CD8-positive, alpha-beta memory T cell (primary cell): ENCODE measurements at regions not wholly inside any gene's neighbourhood (a gene's known extent, or its start where the extent isn't known, plus 50 kb on each side); places are given as distances from the start of the nearest gene placed in this dataset.
"Not testable (repeated sequence)": the region's sequence is repeated elsewhere in the genome, so short reads cannot be mapped to it uniquely, and the experiment has no call there.

Experiments used
- CTCF ChIA-PET: fragments of 350-600 bp; sonication (Branson Sonifier 250); formaldehyde crosslinking; loops from one replicate; lab custom pipeline; 2021; ENCODE audit warnings: antibody characterized with exemption; lab: Charles Lee
- POLR2A ChIA-PET: fragments of 350-600 bp; sonication (Branson Sonifier 250); formaldehyde crosslinking; loops from one replicate; lab custom pipeline; 2021; ENCODE audit warnings: antibody characterized with exemption; lab: Charles Lee
- DNase-seq, 5 donors: peaks; one replicate each; pipeline versions ENCODE4 v3.0.0 to v3.0.0-alpha.2; 2020 to 2022; ENCODE audit warnings: mixed read lengths in 1 of 5
- H3K27ac ChIP-seq: one replicate; pipeline ENCODE4 v1.7.0; 2013; ENCODE audit warnings: low read depth, mild to moderate bottlenecking, low read length, moderate library complexity
- H3K27me3 ChIP-seq: 2 replicates; pipeline ENCODE4 v1.7.0; 2013; ENCODE audit warnings: low read length, mild to moderate bottlenecking; ENCODE audit not compliant: insufficient read depth, poor library complexity, severe bottlenecking
- H3K36me3 ChIP-seq: 2 replicates; pipeline ENCODE4 v1.7.0; 2013; ENCODE audit warnings: mild to moderate bottlenecking, low read length, moderate library complexity; ENCODE audit not compliant: insufficient read depth
- H3K4me1 ChIP-seq: 2 replicates; pipeline ENCODE4 v1.7.0; 2013; ENCODE audit warnings: mild to moderate bottlenecking, low read length, moderate library complexity; ENCODE audit not compliant: insufficient read depth
- H3K4me3 ChIP-seq: 2 replicates; pipeline ENCODE4 v1.7.0; 2013; ENCODE audit warnings: mild to moderate bottlenecking, low read length
- H3K9me3 ChIP-seq: 2 replicates; pipeline ENCODE4 v1.7.0; 2013; ENCODE audit warnings: mild to moderate bottlenecking, low read length
- H3K27ac Mint-ChIP-seq, 8 donors: one replicate each; pipeline ENCODE4 v1.8.0; 2020 to 2021; ENCODE audit warnings: mixed read lengths in 8 of 8, mild to moderate bottlenecking in 6 of 8, inconsistent platforms in 3 of 8, moderate library complexity in 3 of 8
- H3K27me3 Mint-ChIP-seq, 2 donors: one replicate each; pipeline ENCODE4 v1.8.0; 2020 to 2021; ENCODE audit warnings: mixed read lengths in 2 of 2, mild to moderate bottlenecking in 1 of 2, moderate library complexity in 1 of 2
- H3K36me3 Mint-ChIP-seq, 3 donors: one replicate each; pipeline ENCODE4 v1.8.0; 2020 to 2021; ENCODE audit warnings: mixed read lengths in 3 of 3, inconsistent platforms in 1 of 3, mild to moderate bottlenecking in 1 of 3
- H3K4me1 Mint-ChIP-seq, 3 donors: one replicate each; pipeline ENCODE4 v1.8.0; 2020 to 2021; ENCODE audit warnings: mixed read lengths in 3 of 3, inconsistent platforms in 1 of 3, mild to moderate bottlenecking in 1 of 3
- H3K4me3 Mint-ChIP-seq, 7 donors: one replicate each; pipeline ENCODE4 v1.8.0; 2020 to 2021; ENCODE audit warnings: mixed read lengths in 7 of 7, mild to moderate bottlenecking in 6 of 7, moderate library complexity in 4 of 7, inconsistent platforms in 2 of 7
- H3K9me3 Mint-ChIP-seq, 5 donors: one replicate each; pipeline ENCODE4 v1.8.0; 2020 to 2022; ENCODE audit warnings: mixed read lengths in 5 of 5, mild to moderate bottlenecking in 3 of 5, moderate library complexity in 2 of 5, inconsistent platforms in 1 of 5

DNA sequence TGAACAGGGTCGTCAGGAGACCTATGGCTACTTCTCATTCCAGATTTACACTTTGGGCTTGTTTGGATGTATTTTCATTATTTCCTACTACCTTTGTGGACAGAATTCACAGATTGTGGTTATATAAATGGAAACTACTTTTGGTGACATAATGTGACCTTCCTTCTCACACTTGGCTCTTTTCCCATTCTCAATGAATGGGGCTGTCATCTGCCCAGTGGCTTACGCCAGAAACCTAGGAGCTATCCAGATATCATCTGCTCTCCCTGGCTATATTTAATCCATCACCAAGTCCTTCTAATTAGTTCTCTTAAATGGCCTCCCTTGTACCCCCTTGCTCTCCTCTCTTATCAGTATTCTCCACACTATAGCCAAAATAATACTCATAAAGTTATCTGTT is 1606.8 kb downstream of the KHDRBS2 start:
- no peaks in the 10 kb centered on the region for H3K4me1 ChIP-seq
- DNase-seq, result no peak
- H3K9me3 ChIP-seq, result no peaks in the 10 kb centered on the region
- H3K27me3 Mint-ChIP-seq, result no peaks in the 10 kb centered on the region
- no peak overlapping the region for H3K4me3 ChIP-seq
- H3K27ac Mint-ChIP-seq, result no peak overlapping the region
- no peaks in the 10 kb centered on the region for H3K27me3 ChIP-seq
- no peak overlapping the region for H3K27ac ChIP-seq
- H3K4me3 Mint-ChIP-seq, result no peak overlapping the region
- POLR2A ChIA-PET, result no interaction called here
- no peaks in the 10 kb centered on the region for H3K36me3 Mint-ChIP-seq
- H3K9me3 Mint-ChIP-seq, result peaks cover 15 to 50% (median 24%) of the 10 kb centered on the region in 5 donors
- H3K36me3 ChIP-seq, result no peaks in the 10 kb centered on the region
- CTCF ChIA-PET, result no interaction called here
- H3K4me1 Mint-ChIP-seq, result no peaks in the 10 kb centered on the region

DNA sequence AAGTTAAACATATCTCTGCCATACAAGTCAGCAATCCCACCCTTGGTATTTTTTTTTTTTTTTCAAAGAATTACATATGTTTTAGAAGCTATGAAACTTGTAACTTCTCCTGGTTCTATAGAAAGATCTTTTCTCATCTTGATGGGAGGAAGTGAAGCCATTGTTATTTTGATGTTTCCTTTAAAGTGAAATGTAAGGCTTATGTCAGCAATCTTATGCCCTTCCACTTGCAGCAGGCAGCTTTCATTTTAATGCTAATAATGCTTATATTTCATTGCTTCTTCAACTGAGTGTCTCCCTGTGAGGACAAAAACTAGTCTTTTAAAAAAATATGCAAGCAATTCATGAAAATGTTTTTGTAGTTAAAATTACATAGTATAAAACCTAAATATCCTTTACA is 1614.7 kb downstream of the KHDRBS2 start:
- no peaks in the 10 kb centered on the region for H3K36me3 Mint-ChIP-seq
- CTCF ChIA-PET, result no interaction called here
- no peaks in the 10 kb centered on the region for H3K36me3 ChIP-seq

DNA sequence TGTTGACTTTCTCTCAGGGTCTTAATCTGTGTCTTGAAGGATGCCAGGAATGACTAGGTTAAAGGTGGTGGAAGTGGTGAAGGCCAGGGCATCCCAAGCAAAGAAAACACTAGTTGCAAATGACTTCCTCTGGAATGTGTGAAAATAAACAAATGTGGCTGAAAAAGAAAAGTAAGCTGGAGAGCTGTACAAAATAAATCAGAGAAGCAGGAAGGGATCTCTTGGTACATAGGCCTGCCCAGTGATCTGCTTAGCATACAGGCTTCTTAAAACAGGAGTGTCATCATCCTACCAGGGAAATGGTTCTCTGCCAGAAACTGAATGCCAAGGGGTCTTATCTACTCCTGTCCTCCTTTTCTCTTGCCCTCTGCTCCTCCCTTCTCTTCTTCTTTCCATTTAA is 1616.0 kb downstream of the KHDRBS2 start:
- H3K9me3 ChIP-seq, result no peaks in the 10 kb centered on the region
- ChIA-PET POLR2A (no interaction called here), CTCF (no interaction called here)
- Mint-ChIP-seq H3K4me1 (no peaks in the 10 kb centered on the region), H3K27me3 (no peaks in the 10 kb centered on the region), H3K4me3 (no peak overlapping the region), H3K27ac (no peak overlapping the region), H3K36me3 (no peaks in the 10 kb centered on the region), H3K9me3 (peaks cover 3 to 39% (median 27%) of the 10 kb centered on the region in 5 donors)
- no peak for DNase-seq
- no peak overlapping the region for H3K27ac ChIP-seq
- no peaks in the 10 kb centered on the region for H3K36me3 ChIP-seq
- no peak overlapping the region for H3K4me3 ChIP-seq
- H3K4me1 ChIP-seq, result no peaks in the 10 kb centered on the region
- H3K27me3 ChIP-seq, result no peaks in the 10 kb centered on the region

More for the DNA sequence above, 1614.7 kb downstream of the KHDRBS2 start:
- Histone ChIP-seq H3K9me3 (no peaks in the 10 kb centered on the region), H3K4me1 (no peaks in the 10 kb centered on the region), H3K27ac (no peak overlapping the region), H3K27me3 (no peaks in the 10 kb centered on the region), H3K4me3 (no peak overlapping the region)
- H3K27ac Mint-ChIP-seq, result no peak overlapping the region
- no peak for DNase-seq
- no peak overlapping the region for H3K4me3 Mint-ChIP-seq
- peaks cover 4 to 37% (median 22%) of the 10 kb centered on the region in 5 donors for H3K9me3 Mint-ChIP-seq
- H3K4me1 Mint-ChIP-seq, result no peaks in the 10 kb centered on the region
- no peaks in the 10 kb centered on the region for H3K27me3 Mint-ChIP-seq
- POLR2A ChIA-PET, result no interaction called here

DNA sequence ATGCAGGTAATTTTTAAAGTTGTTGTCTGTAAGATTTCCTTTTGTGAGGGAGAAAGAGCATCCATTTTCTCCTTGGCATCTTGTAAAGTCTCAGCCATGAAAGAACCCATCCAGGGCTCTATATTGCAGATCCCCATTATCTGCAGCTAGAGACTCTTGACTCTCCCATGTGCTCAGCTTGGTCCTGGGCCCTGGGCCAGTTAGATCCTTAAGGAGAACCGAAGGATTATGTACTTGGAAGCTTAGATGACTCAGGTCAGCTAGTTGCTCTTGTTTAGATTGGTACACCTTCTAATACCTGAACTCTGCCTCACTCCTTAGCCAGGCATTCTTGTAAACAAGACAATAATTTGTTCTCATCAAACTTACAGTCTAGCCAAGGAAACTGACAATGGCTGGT is 1617.6 kb downstream of the KHDRBS2 start:
- Mint-ChIP-seq H3K27me3 (no peaks in the 10 kb centered on the region), H3K9me3 (peaks cover 4 to 32% (median 24%) of the 10 kb centered on the region in 5 donors), H3K36me3 (no peaks in the 10 kb centered on the region), H3K4me3 (no peak overlapping the region), H3K27ac (no peak overlapping the region), H3K4me1 (no peaks in the 10 kb centered on the region)
- Histone ChIP-seq H3K27me3 (no peaks in the 10 kb centered on the region), H3K36me3 (no peaks in the 10 kb centered on the region), H3K27ac (no peak overlapping the region), H3K9me3 (no peaks in the 10 kb centered on the region), H3K4me1 (no peaks in the 10 kb centered on the region), H3K4me3 (no peak overlapping the region)
- ChIA-PET CTCF (no interaction called here), POLR2A (no interaction called here)
- DNase-seq, result no peak

DNA sequence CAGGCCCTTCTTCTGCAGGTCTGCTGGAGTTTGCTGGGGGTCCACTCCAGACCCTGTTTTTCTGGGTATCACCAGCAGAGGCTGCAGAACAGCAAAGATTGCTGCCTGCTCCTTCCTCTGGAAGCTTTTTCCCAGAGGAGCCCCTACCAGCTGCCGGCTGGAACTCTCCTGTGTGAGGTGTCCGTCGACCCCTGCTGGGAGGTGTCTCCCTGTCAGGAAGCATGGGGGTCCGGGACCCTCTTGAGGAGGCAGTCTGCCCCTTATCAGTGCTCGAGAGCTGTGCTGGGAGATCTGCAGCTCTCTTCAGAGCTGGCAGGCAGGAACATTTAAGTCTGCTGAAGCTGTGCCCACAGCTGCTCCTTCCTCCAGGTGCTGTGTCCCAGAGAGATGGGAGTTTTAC is 1622.8 kb downstream of the KHDRBS2 start:
- H3K27me3 ChIP-seq, H3K9me3 ChIP-seq, H3K4me3 ChIP-seq, H3K4me3 Mint-ChIP-seq, H3K36me3 ChIP-seq, H3K36me3 Mint-ChIP-seq, H3K27me3 Mint-ChIP-seq, DNase-seq, H3K4me1 ChIP-seq, POLR2A ChIA-PET, H3K4me1 Mint-ChIP-seq, H3K27ac Mint-ChIP-seq, H3K27ac ChIP-seq, CTCF ChIA-PET: not testable (repeated sequence)
- H3K9me3 Mint-ChIP-seq, result peaks cover 14 to 44% (median 28%) of the 10 kb centered on the region in 5 donors

DNA sequence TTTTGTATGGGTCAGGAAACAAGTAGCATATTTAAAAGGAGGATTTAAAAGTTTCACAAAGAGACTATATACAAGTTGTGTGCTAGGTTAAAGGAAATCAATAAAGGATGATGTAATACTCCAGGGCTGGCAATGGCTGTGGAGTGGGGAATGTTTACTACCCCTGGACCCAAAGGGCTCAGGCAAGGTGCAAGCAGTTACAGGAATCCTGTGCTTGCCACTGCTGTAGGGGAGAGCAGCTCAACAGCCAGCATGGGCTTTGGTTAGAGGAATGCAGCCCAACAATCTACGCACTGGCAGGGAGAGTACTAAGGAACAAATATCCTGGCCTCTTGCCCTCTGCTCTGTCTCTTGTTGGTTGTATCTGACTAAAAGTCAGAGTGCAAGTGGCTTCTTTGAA is 1642.2 kb downstream of the KHDRBS2 start:
- H3K27ac ChIP-seq, result no peak overlapping the region
- H3K27me3 Mint-ChIP-seq, result no peaks in the 10 kb centered on the region
- DNase-seq, result no peak
- H3K27ac Mint-ChIP-seq, result no peak overlapping the region
- no peak overlapping the region for H3K4me3 ChIP-seq
- no peaks in the 10 kb centered on the region for H3K9me3 ChIP-seq
- no peaks in the 10 kb centered on the region for H3K4me1 ChIP-seq
- H3K4me1 Mint-ChIP-seq, result no peaks in the 10 kb centered on the region
- H3K36me3 Mint-ChIP-seq, result no peaks in the 10 kb centered on the region
- H3K4me3 Mint-ChIP-seq, result no peak overlapping the region
- H3K9me3 Mint-ChIP-seq, result peaks cover 0 to 24% (median 21%) of the 10 kb centered on the region in 5 donors
- ChIA-PET POLR2A (no interaction called here), CTCF (no interaction called here)
- H3K27me3 ChIP-seq, result no peaks in the 10 kb centered on the region
- no peaks in the 10 kb centered on the region for H3K36me3 ChIP-seq

DNA sequence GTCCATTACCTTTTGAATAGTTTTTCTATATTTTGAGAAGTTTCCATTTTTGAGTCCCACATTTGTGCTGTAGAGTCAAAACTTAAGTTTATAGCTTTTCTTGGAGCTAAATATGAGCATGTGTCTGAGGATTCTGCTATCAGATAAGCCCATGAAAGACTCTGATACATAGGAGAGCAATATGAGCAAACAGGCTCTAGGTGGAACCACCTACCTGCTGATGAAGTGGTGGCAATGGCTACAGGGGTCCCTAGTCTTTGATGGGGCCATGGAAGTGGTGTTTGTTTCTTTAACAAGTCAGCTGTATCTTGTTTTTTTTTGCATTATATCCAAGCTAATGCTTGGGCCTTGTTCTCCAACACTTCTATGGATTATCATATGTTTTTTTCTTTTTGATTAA is 1646.8 kb downstream of the KHDRBS2 start:
- H3K4me1 ChIP-seq, H3K36me3 ChIP-seq, H3K4me3 Mint-ChIP-seq, H3K27ac ChIP-seq, H3K4me3 ChIP-seq, POLR2A ChIA-PET, CTCF ChIA-PET, H3K27me3 Mint-ChIP-seq, H3K27me3 ChIP-seq, H3K9me3 ChIP-seq, H3K4me1 Mint-ChIP-seq, DNase-seq, H3K36me3 Mint-ChIP-seq: not testable (repeated sequence)
- Mint-ChIP-seq H3K9me3 (peaks cover 11 to 28% (median 25%) of the 10 kb centered on the region in 5 donors), H3K27ac (peak overlapping the region in 1 of 8 donors; percentile 24)
